Activated CD8-positive, alpha-beta memory T cell treated with anti-CD3 and anti-CD28 coated beads for 4 hours (primary cell): ENCODE measurements at regions not wholly inside any gene's neighbourhood (a gene's known extent, or its start where the extent isn't known, plus 50 kb on each side); places are given as distances from the start of the nearest gene placed in this dataset.

ENCODE experiments used
- DNase-seq, 2 donors: peaks; one replicate each; pipeline ENCODE4 v3.0.0-alpha.2; 2020; ENCODE audit warnings: low read depth in 2 of 2

DNA sequence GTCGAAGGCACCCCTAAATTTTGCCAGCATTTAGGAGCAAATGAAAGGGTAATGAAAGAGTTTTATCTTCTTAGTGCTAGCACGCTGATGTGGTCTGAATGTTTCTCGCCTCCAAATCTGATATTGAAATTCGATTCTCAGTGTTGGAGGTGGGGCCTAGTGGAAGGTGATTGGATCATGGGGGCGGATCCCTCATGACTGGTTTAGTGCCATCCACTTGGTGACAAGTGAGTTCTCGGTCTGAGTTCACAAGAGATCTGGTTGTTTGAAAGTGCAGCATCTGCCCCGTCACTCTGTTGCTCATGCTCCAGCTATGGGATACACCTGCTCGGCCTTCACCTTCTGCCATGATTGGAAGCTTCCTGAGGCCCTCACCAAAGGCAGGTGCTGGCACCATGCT, 75.1 kb upstream of the ZBTB40 start:
- DNase-seq = no peak

DNA sequence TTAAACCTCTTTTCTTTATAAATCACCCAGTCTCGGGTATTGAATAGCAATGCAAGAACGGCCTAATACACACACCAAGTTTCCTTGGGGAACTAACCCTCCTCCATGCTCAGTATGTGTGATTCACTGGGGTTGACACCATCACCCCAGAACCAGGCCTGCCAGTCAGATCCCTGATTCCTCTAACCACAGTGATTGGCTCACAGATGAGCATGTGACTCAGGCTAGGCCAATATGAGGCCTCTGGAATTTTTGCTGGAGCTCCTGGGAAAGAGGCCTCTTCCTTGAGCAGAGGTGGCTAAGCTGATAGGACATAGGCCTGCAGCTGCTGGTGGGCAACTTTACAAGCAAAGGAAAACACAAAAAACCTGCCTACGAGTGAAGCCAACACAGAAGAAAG, 74.7 kb upstream of the ZBTB40 start:
- no peak for DNase-seq

DNA sequence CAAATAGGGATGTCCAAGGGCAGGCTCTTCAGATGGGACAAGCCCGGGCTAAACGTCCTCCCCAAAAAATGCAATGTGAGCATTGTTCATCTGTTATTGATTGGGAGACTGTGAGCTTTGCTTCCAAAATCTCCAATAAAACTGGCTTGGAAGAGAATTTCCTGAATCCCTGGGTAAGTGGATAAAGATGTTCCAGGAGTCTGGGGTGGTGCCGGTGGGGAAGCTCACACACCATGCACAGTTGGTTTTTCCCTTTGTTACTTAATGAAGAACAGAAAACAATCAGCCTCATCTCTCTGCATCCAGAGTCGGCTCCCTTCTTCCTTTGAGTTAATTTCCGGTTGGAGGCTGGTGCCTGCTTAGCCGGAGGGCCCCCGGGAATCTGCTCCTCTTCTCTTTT, 72.1 kb upstream of the ZBTB40 start:
- DNase-seq = no peak

- DNase-seq = no peak
Observed at GRCh38 chr1:22380024-22380785, 71.4 kb upstream of the ZBTB40 start.

- no peak for DNase-seq
Observed at GRCh38 chr1:22383526-22384294, 67.9 kb upstream of the ZBTB40 start.

DNA sequence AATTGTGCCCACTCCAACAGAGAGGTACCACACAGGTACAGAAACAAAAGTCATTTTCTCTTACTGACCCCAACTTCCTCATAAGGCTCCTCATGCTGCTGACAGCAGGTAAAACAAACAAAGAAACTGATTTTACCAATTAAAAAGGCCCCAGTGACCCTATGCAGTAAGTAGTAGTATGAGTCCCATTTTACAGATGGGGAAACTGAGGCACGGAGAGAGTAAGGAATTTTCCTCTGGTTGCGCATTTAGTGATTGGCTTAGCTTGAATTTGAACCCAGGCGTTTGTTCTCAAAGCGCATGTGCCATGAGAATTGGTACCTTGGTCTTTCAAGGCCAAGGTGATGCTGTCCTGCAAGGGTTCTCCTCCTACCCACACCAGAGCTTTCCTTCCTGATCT, 66.1 kb upstream of the ZBTB40 start:
- DNase-seq = no peak

DNA sequence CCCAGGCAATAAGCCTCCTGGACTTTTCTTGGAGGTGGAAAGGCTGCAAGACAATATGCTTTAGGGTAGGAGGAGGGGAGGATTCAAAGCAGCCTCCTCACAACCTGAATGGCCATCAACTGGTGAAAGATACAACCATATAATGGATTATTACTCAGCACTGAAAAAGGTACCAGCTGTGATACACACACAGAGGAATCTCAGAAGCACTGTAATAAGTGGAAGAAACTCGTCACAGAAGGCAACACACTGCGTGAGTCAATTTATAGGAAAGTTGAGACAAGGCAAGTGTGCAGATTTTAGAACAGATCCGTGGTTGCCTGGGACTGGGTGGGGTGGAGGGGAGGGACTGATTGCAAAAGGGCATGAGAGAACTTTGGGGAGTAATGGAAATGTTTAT, 64.9 kb upstream of the ZBTB40 start:
- no peak for DNase-seq

DNA sequence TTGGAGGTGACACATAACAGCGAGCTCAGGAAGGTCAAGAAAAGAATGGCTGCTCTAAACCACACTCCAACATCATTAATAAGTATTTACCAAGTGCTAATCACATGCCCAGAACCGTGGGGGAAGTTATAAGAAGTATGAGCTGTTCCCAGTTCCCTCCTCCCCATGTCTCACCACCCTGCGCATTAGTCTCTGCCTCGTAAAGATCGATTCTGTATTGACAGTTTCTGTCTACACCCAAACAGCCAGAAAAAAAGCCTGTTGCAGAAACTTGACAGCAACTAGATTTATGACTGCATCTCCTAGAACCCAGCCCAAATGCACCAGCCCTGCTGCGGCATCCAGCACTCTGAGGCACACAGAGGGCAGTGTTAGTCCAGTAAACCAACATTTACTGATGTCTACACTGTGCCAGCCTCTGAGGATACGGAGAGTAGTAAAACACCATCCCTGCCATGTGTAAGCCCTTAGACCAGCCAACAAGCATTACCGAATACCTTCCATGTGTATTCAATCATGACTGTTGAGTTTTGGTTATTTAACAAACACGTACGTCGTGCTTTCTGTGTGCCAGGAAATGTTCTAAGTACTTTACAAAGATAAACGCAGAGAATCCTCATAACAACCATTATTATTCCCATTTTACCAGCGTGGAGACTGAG, 63.6 kb upstream of the ZBTB40 start:
- no peak for DNase-seq

- no peak for DNase-seq
Observed at GRCh38 chr1:22388671-22389450, 62.8 kb upstream of the ZBTB40 start.

GRCh38 chr1:22393587-22393986, 58.1 kb upstream of the ZBTB40 start:
- no peak for DNase-seq

DNA sequence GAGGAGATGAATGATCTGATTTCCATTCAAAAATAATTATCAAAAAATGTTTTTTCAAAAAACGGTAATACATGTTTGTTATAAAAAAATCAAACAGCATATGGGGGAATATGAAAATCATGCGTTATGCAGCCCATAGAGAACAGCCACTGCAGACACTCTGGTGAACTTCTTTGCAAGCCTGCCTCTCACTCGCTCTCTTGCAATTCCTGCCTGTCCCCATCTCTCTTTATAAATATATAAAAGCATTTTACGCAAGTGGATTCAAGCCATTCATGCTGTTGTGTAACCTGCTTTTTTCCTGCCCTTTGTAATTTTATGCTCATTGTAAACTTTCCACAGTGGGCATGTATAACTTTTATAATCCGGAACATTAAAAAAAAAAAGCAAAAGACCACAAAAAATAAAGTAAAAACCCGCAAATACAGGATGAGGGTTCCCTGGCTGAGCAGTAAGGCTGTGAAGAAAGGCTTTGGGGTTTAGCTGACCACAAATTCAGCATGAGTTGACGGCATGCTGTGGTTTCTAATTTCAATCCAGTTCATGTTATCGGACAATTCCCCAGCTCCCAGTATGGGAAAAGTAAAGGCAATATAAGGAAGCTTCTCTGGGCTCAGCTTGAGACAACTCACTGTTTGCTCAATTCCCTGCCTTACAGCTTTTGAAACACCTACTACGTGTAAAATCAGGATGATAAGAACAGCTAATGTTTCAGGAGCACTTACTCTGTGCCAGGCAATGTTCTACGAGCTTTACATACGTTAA, 52.8 kb upstream of the ZBTB40 start:
- no peak for DNase-seq

GRCh38 chr1:22399421-22400091, 52.1 kb upstream of the ZBTB40 start:
- no peak for DNase-seq
